ENCODE measurements at regions not wholly inside any gene's neighbourhood (a gene's known extent, or its start where the extent isn't known, plus 50 kb on each side); places are given as distances from the start of the nearest gene placed in this dataset.
"Not testable (repeated sequence)": the region's sequence is repeated elsewhere in the genome, so short reads cannot be mapped to it uniquely, and the experiment has no call there.

GRCh38 chr11:87740968-87741367 lies 434.3 kb downstream of the RAB38 start:
- DNase-seq = no peak

GRCh38 chr11:87740451-87740850 lies 434.8 kb downstream of the RAB38 start:
- DNase-seq = no peak

- DNase-seq = no peak
Measured at GRCh38 chr11:87739766-87740165, 435.5 kb downstream of the RAB38 start.

- DNase-seq = no peak
Measured at GRCh38 chr11:87739261-87739660, 436.0 kb downstream of the RAB38 start.

- no peak for DNase-seq
Measured at GRCh38 chr11:87736928-87737327, 438.3 kb downstream of the RAB38 start.

GRCh38 chr11:87726506-87726905 lies 448.7 kb downstream of the RAB38 start:
- DNase-seq = no peak

- no peak for DNase-seq
Measured at GRCh38 chr11:87724358-87724757, 450.9 kb downstream of the RAB38 start.

GRCh38 chr11:87722756-87723565 lies 452.3 kb downstream of the RAB38 start:
- peak in 1 of 2 experiments; percentile 16 for DNase-seq

- DNase-seq = no peak
Measured at GRCh38 chr11:87719326-87720073, 455.7 kb downstream of the RAB38 start.

- no peak for DNase-seq
Measured at GRCh38 chr11:87712802-87713202, 462.4 kb downstream of the RAB38 start.

GRCh38 chr11:87712391-87712790 lies 462.9 kb downstream of the RAB38 start:
- no peak for DNase-seq

- DNase-seq = not testable (repeated sequence)
Measured at GRCh38 chr11:87703589-87703988, 471.7 kb downstream of the RAB38 start.

GRCh38 chr11:87675993-87676392 lies 499.2 kb downstream of the RAB38 start:
- DNase-seq = no peak

GRCh38 chr11:87666730-87667129 lies 508.5 kb downstream of the RAB38 start:
- no peak for DNase-seq

GRCh38 chr11:87662287-87662686 lies 513.0 kb downstream of the RAB38 start:
- DNase-seq = no peak

- DNase-seq = no peak
Measured at GRCh38 chr11:87660926-87661660, 514.1 kb downstream of the RAB38 start.

GRCh38 chr11:87659807-87660206 lies 515.4 kb downstream of the RAB38 start:
- no peak for DNase-seq

GRCh38 chr11:87645626-87646025 lies 529.6 kb downstream of the RAB38 start:
- DNase-seq = no peak

- no peak for DNase-seq
Measured at GRCh38 chr11:87639753-87640364, 535.4 kb downstream of the RAB38 start.

- no peak for DNase-seq
Measured at GRCh38 chr11:87635001-87635400, 540.2 kb downstream of the RAB38 start.

- no peak for DNase-seq
Measured at GRCh38 chr11:87634331-87634730, 540.9 kb downstream of the RAB38 start.

- DNase-seq = no peak
Measured at GRCh38 chr11:87628957-87629356, 546.3 kb downstream of the RAB38 start.

GRCh38 chr11:87628026-87628580 lies 547.1 kb downstream of the RAB38 start:
- no peak for DNase-seq
